Large intestine (tissue), 3 donors: ENCODE measurements at regions not wholly inside any gene's neighbourhood (a gene's known extent, or its start where the extent isn't known, plus 50 kb on each side); places are given as distances from the start of the nearest gene placed in this dataset.

Experiments
- DNase-seq, 2 donors: peaks; one replicate each; pipeline versions ENCODE4 v3.0.0 to v3.0.0-alpha.2; 2013
- H3K27ac ChIP-seq: one replicate; pipeline ENCODE4 v1.5.1; 2013; ENCODE audit warnings: low read length
- H3K27me3 ChIP-seq: 2 replicates; pipeline ENCODE4 v1.6.1; 2013; ENCODE audit warnings: low read length; ENCODE audit not compliant: control insufficient read depth, insufficient read depth
- H3K36me3 ChIP-seq: 2 replicates; pipeline ENCODE4 v1.6.1; 2013; ENCODE audit warnings: low read length; ENCODE audit not compliant: control insufficient read depth, insufficient read depth
- H3K4me1 ChIP-seq: one replicate; pipeline ENCODE4 v1.6.1; 2013; ENCODE audit warnings: low read length; ENCODE audit not compliant: control insufficient read depth, insufficient read depth
- H3K4me3 ChIP-seq: one replicate; pipeline ENCODE4 v1.5.1; 2013; ENCODE audit warnings: low read length
- H3K9me3 ChIP-seq: one replicate; pipeline ENCODE4 v1.6.1; 2013; ENCODE audit warnings: mild to moderate bottlenecking, low read depth, low read length, moderate library complexity; ENCODE audit not compliant: control insufficient read depth
- WGBS: methylation state at CpG from one replicate; pipeline ENCODE4 v1.1.5; 2013; ENCODE audit warnings: low lambda C conversion rate; ENCODE audit not compliant: insufficient coverage; 5-methylcytosine and 5-hydroxymethylcytosine counted together

- Histone ChIP-seq H3K27ac (no peak overlapping the region), H3K9me3 (no peaks in the 10 kb centered on the region), H3K36me3 (no peaks in the 10 kb centered on the region), H3K4me3 (no peak overlapping the region), H3K4me1 (no peaks in the 10 kb centered on the region), H3K27me3 (no peaks in the 10 kb centered on the region)
- no CpG with 5 or more reads among the region's 5 CpGs for WGBS
- no peak for DNase-seq
Observed at GRCh38 chr15:53307952-53308624, 451.4 kb downstream of the WDR72 start.

GRCh38 chr15:53305554-53305953 lies 453.9 kb downstream of the WDR72 start:
- DNase-seq = no peak
- Histone ChIP-seq H3K36me3 (no peaks in the 10 kb centered on the region), H3K9me3 (no peaks in the 10 kb centered on the region), H3K4me1 (no peaks in the 10 kb centered on the region), H3K27ac (no peak overlapping the region), H3K27me3 (no peaks in the 10 kb centered on the region), H3K4me3 (no peak overlapping the region)
- WGBS = 83% methylated on average over 1 of the region's 2 CpGs

GRCh38 chr15:53305101-53305500 lies 454.4 kb downstream of the WDR72 start:
- Histone ChIP-seq H3K9me3 (no peaks in the 10 kb centered on the region), H3K4me1 (no peaks in the 10 kb centered on the region), H3K4me3 (no peak overlapping the region), H3K36me3 (no peaks in the 10 kb centered on the region), H3K27ac (no peak overlapping the region), H3K27me3 (no peaks in the 10 kb centered on the region)
- WGBS = no CpG with 5 or more reads among the region's 1 CpG
- DNase-seq = no peak

GRCh38 chr15:53297828-53298227 lies 461.6 kb downstream of the WDR72 start:
- no peak for DNase-seq
- H3K27me3 ChIP-seq = no peaks in the 10 kb centered on the region
- no peak overlapping the region for H3K27ac ChIP-seq
- H3K9me3 ChIP-seq = no peaks in the 10 kb centered on the region
- H3K4me1 ChIP-seq = no peaks in the 10 kb centered on the region
- H3K36me3 ChIP-seq = no peaks in the 10 kb centered on the region
- no peak overlapping the region for H3K4me3 ChIP-seq
- 100% methylated on average over 1 of the region's 4 CpGs for WGBS

- H3K36me3 ChIP-seq = no peaks in the 10 kb centered on the region
- H3K27ac ChIP-seq = no peak overlapping the region
- H3K4me1 ChIP-seq = no peaks in the 10 kb centered on the region
- H3K9me3 ChIP-seq = no peaks in the 10 kb centered on the region
- 0% methylated on average over 1 of the region's 4 CpGs for WGBS
- no peak overlapping the region for H3K4me3 ChIP-seq
- no peak for DNase-seq
- no peaks in the 10 kb centered on the region for H3K27me3 ChIP-seq
Observed at GRCh38 chr15:53296603-53297002, 462.9 kb downstream of the WDR72 start.

GRCh38 chr15:53295574-53295973 lies 463.9 kb downstream of the WDR72 start:
- Histone ChIP-seq H3K4me3 (no peak overlapping the region), H3K27ac (no peak overlapping the region)
- 90% methylated on average over 2 of the region's 5 CpGs for WGBS

GRCh38 chr15:53288542-53288941 lies 470.9 kb downstream of the WDR72 start:
- Histone ChIP-seq H3K4me3 (no peak overlapping the region), H3K36me3 (no peaks in the 10 kb centered on the region), H3K9me3 (no peaks in the 10 kb centered on the region), H3K4me1 (no peaks in the 10 kb centered on the region), H3K27ac (no peak overlapping the region), H3K27me3 (no peaks in the 10 kb centered on the region)
- no peak for DNase-seq
- 75% methylated on average over 1 of the region's 2 CpGs for WGBS

More at GRCh38 chr15:53295574-53295973, 463.9 kb downstream of the WDR72 start:
- H3K9me3 ChIP-seq = no peaks in the 10 kb centered on the region
- DNase-seq = no peak
- H3K27me3 ChIP-seq = no peaks in the 10 kb centered on the region
- H3K36me3 ChIP-seq = no peaks in the 10 kb centered on the region
- no peaks in the 10 kb centered on the region for H3K4me1 ChIP-seq

GRCh38 chr15:53274630-53275029 lies 484.5 kb upstream of the ONECUT1 start:
- Histone ChIP-seq H3K27me3 (no peaks in the 10 kb centered on the region), H3K4me3 (no peak overlapping the region), H3K9me3 (no peaks in the 10 kb centered on the region), H3K27ac (no peak overlapping the region), H3K4me1 (no peaks in the 10 kb centered on the region), H3K36me3 (no peaks in the 10 kb centered on the region)
- no peak for DNase-seq
- WGBS = 58% methylated on average over 3 of the region's 4 CpGs

GRCh38 chr15:53272116-53272515 lies 482.0 kb upstream of the ONECUT1 start:
- H3K27ac ChIP-seq = no peak overlapping the region
- no peaks in the 10 kb centered on the region for H3K27me3 ChIP-seq
- H3K4me3 ChIP-seq = no peak overlapping the region
- no peak for DNase-seq
- no peaks in the 10 kb centered on the region for H3K9me3 ChIP-seq
- H3K36me3 ChIP-seq = no peaks in the 10 kb centered on the region
- WGBS = no CpG with 5 or more reads among the region's 1 CpG
- H3K4me1 ChIP-seq = no peaks in the 10 kb centered on the region

- no CpG with 5 or more reads among the region's 2 CpGs for WGBS
Observed at GRCh38 chr15:53266176-53266575, 476.0 kb upstream of the ONECUT1 start.

GRCh38 chr15:53260647-53261046 lies 470.5 kb upstream of the ONECUT1 start:
- Histone ChIP-seq H3K36me3 (no peaks in the 10 kb centered on the region), H3K4me1 (no peaks in the 10 kb centered on the region), H3K9me3 (no peaks in the 10 kb centered on the region), H3K27me3 (no peaks in the 10 kb centered on the region), H3K4me3 (no peak overlapping the region), H3K27ac (no peak overlapping the region)
- no CpG with 5 or more reads among the region's 1 CpG for WGBS
- DNase-seq = no peak

More at GRCh38 chr15:53266176-53266575, 476.0 kb upstream of the ONECUT1 start:
- Histone ChIP-seq H3K4me1 (no peaks in the 10 kb centered on the region), H3K4me3 (no peak overlapping the region), H3K36me3 (no peaks in the 10 kb centered on the region), H3K27ac (no peak overlapping the region), H3K9me3 (no peaks in the 10 kb centered on the region), H3K27me3 (no peaks in the 10 kb centered on the region)
- DNase-seq = no peak
